ENCODE measurements at regions not wholly inside any gene's neighbourhood (a gene's known extent, or its start where the extent isn't known, plus 50 kb on each side); places are given as distances from the start of the nearest gene placed in this dataset.

GRCh38 chr4:187613089-187613839 lies 382.3 kb upstream of the ZFP42 start:
- no peak for DNase-seq (ENCODE audit: low read depth)
- TF ChIP-seq CTCF (IDR thresholded peaks at IDR 0.05; ENCODE audit: low read depth, low read length, missing control alignments): no peak
- no peak overlapping the region for H3K4me3 ChIP-seq (ENCODE audit: low read depth, low read length)

- H3K4me3 ChIP-seq (ENCODE audit: low read depth, low read length): no peak overlapping the region
- DNase-seq (ENCODE audit: low read depth): no peak
- TF ChIP-seq CTCF (IDR thresholded peaks at IDR 0.05; ENCODE audit: low read depth, low read length, missing control alignments): no peak
These were observed 379.6 kb upstream of the ZFP42 start for GRCh38 chr4:187615972-187616371.

- DNase-seq (ENCODE audit: low read depth): no peak
- no peak overlapping the region for H3K4me3 ChIP-seq (ENCODE audit: low read depth, low read length)
- no peak for TF ChIP-seq CTCF (IDR thresholded peaks at IDR 0.05; ENCODE audit: low read depth, low read length, missing control alignments)
These were observed 378.5 kb upstream of the ZFP42 start for GRCh38 chr4:187617113-187617512.

GRCh38 chr4:187618701-187619281 lies 376.8 kb upstream of the ZFP42 start:
- no peak for DNase-seq (ENCODE audit: low read depth)
- no peak for TF ChIP-seq CTCF (IDR thresholded peaks at IDR 0.05; ENCODE audit: low read depth, low read length, missing control alignments)

GRCh38 chr4:187619319-187619718 lies 376.3 kb upstream of the ZFP42 start:
- DNase-seq (ENCODE audit: low read depth): no peak
- no peak overlapping the region for H3K4me3 ChIP-seq (ENCODE audit: low read depth, low read length)
- no peak for TF ChIP-seq CTCF (IDR thresholded peaks at IDR 0.05; ENCODE audit: low read depth, low read length, missing control alignments)

More at GRCh38 chr4:187618701-187619281, 376.8 kb upstream of the ZFP42 start:
- H3K4me3 ChIP-seq (ENCODE audit: low read depth, low read length): no peak overlapping the region

- no peak for DNase-seq (ENCODE audit: low read depth)
- H3K4me3 ChIP-seq (ENCODE audit: low read depth, low read length): no peak overlapping the region
- TF ChIP-seq CTCF (IDR thresholded peaks at IDR 0.05; ENCODE audit: low read depth, low read length, missing control alignments): no peak
These were observed 363.1 kb upstream of the ZFP42 start for GRCh38 chr4:187632260-187632995.
